ENCODE measurements at regions not wholly inside any gene's neighbourhood (a gene's known extent, or its start where the extent isn't known, plus 50 kb on each side); places are given as distances from the start of the nearest gene placed in this dataset.

GRCh38 chr16:74049027-74049426 is 247.6 kb upstream of the PSMD7 start:
- DNase-seq (ENCODE audit: low read depth, low spot score) (no peak), ATAC-seq (no peak)
- H3K27ac ChIP-seq (ENCODE audit: low read length), result no peak overlapping the region
- intact Hi-C loops (cut with micrococcal nuclease; ENCODE audit: unreplicated experiment) (no loop called here), in situ Hi-C loops (cut with HindIII; ENCODE audit: low pct_unique_long_range_greater_than_20kb, low sequenced_read_pairs) (no loop called here)
- ChIA-PET CTCF (no interaction called here), POLR2A (no interaction called here)
- H3K4me1 ChIP-seq (ENCODE audit: control insufficient read depth, insufficient read depth, low read length), result no peaks in the 10 kb centered on the region
- H3K36me3 ChIP-seq (ENCODE audit: control insufficient read depth, insufficient read depth, low read length), result no peaks in the 10 kb centered on the region
- no peak for TF ChIP-seq SIN3A (IDR thresholded peaks at IDR 0.05; ENCODE audit: borderline replicate concordance, insufficient read depth, low read depth, low read length)
- TF ChIP-seq, protein P1, sequence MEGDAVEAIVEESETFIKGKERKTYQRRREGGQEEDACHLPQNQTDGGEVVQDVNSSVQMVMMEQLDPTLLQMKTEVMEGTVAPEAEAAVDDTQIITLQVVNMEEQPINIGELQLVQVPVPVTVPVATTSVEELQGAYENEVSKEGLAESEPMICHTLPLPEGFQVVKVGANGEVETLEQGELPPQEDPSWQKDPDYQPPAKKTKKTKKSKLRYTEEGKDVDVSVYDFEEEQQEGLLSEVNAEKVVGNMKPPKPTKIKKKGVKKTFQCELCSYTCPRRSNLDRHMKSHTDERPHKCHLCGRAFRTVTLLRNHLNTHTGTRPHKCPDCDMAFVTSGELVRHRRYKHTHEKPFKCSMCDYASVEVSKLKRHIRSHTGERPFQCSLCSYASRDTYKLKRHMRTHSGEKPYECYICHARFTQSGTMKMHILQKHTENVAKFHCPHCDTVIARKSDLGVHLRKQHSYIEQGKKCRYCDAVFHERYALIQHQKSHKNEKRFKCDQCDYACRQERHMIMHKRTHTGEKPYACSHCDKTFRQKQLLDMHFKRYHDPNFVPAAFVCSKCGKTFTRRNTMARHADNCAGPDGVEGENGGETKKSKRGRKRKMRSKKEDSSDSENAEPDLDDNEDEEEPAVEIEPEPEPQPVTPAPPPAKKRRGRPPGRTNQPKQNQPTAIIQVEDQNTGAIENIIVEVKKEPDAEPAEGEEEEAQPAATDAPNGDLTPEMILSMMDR (IDR thresholded peaks at IDR 0.05), result no peak
- no peaks in the 10 kb centered on the region for H3K9me3 ChIP-seq (ENCODE audit: control insufficient read depth, insufficient read depth, low read depth, low read length)
- H3K27me3 ChIP-seq (ENCODE audit: control insufficient read depth, insufficient read depth, low read length), result no peaks in the 10 kb centered on the region
- no peak overlapping the region for H3K4me3 ChIP-seq (ENCODE audit: low read depth in 2 of 2, low read length in 2 of 2)
- BruUV-seq (replicated peaks), result no TSS peak

GRCh38 chr16:74046524-74046923 is 250.1 kb upstream of the PSMD7 start:
- in situ Hi-C loops (cut with HindIII; ENCODE audit: low pct_unique_long_range_greater_than_20kb, low sequenced_read_pairs) (no loop called here), intact Hi-C loops (cut with micrococcal nuclease; ENCODE audit: unreplicated experiment) (no loop called here)
- Histone ChIP-seq H3K4me1 (ENCODE audit: control insufficient read depth, insufficient read depth, low read length) (no peaks in the 10 kb centered on the region), H3K36me3 (ENCODE audit: control insufficient read depth, insufficient read depth, low read length) (no peaks in the 10 kb centered on the region), H3K27ac (ENCODE audit: low read length) (no peak overlapping the region), H3K27me3 (ENCODE audit: control insufficient read depth, insufficient read depth, low read length) (no peaks in the 10 kb centered on the region), H3K9me3 (ENCODE audit: control insufficient read depth, insufficient read depth, low read depth, low read length) (no peaks in the 10 kb centered on the region), H3K4me3 (ENCODE audit: low read depth in 2 of 2, low read length in 2 of 2) (no peak overlapping the region)
- DNase-seq (ENCODE audit: low read depth, low spot score) (no peak), ATAC-seq (no peak)
- ChIA-PET POLR2A (no interaction called here), CTCF (interaction anchor here (0.6 kb wide), 1 partner anchor 1819 kb away, joined by 3 read pairs; no protein-coding TSS in a partner anchor)
- BruUV-seq (replicated peaks), result no TSS peak
- TF ChIP-seq POLR2AphosphoS5 (IDR thresholded peaks at IDR 0.05; ENCODE audit: low read depth, low read length) (no peak), REST (IDR thresholded peaks at IDR 0.05; ENCODE audit: insufficient read depth in 1 of 2, low read depth in 2 of 2, low read length in 1 of 2) (no peak), TCF7L2 (IDR thresholded peaks at IDR 0.05; ENCODE audit: low read depth, low read length) (no peak), SIN3A (IDR thresholded peaks at IDR 0.05; ENCODE audit: borderline replicate concordance, insufficient read depth, low read depth, low read length) (no peak)
- TF ChIP-seq, protein P1 (IDR thresholded peaks at IDR 0.05), result no peak

DNA sequence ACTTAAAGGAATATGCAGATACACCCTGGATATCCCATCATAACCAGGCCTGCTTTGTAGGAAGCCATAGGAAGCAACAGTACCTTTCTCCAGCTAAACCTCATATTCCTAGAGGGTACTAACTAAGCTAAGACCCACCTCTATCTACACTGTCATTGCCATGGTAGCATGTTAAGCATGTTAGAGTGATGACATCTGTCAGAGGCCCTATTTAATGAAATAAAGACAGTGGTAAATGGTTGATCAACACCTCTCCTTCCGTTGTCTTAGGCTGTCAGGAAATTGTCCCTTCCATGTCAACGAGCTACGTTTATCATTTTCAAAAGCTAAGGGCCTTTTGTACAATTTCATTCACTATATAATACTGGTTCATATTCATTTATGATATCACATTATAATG is 251.1 kb upstream of the PSMD7 start:
- H3K9me3 ChIP-seq (ENCODE audit: control insufficient read depth, insufficient read depth, low read depth, low read length), result no peaks in the 10 kb centered on the region
- no peak for ATAC-seq
- in situ Hi-C loops (cut with HindIII; ENCODE audit: low pct_unique_long_range_greater_than_20kb, low sequenced_read_pairs) (no loop called here), intact Hi-C loops (cut with micrococcal nuclease; ENCODE audit: unreplicated experiment) (no loop called here)
- H3K36me3 ChIP-seq (ENCODE audit: control insufficient read depth, insufficient read depth, low read length), result no peaks in the 10 kb centered on the region
- no peaks in the 10 kb centered on the region for H3K4me1 ChIP-seq (ENCODE audit: control insufficient read depth, insufficient read depth, low read length)
- no peak for DNase-seq (ENCODE audit: low read depth, low spot score)
- POLR2A ChIA-PET, result no interaction called here
- H3K27ac ChIP-seq (ENCODE audit: low read length), result no peak overlapping the region
- no peaks in the 10 kb centered on the region for H3K27me3 ChIP-seq (ENCODE audit: control insufficient read depth, insufficient read depth, low read length)
- H3K4me3 ChIP-seq (ENCODE audit: low read depth in 2 of 2, low read length in 2 of 2), result no peak overlapping the region
- BruUV-seq (replicated peaks), result no TSS peak
- CTCF ChIA-PET, result no interaction called here
- TF ChIP-seq REST (IDR thresholded peaks at IDR 0.05; ENCODE audit: insufficient read depth in 1 of 2, low read depth in 2 of 2, low read length in 1 of 2), result no peak
- no peak for TF ChIP-seq TCF7L2 (IDR thresholded peaks at IDR 0.05; ENCODE audit: low read depth, low read length)
- TF ChIP-seq POLR2AphosphoS5 (IDR thresholded peaks at IDR 0.05; ENCODE audit: low read depth, low read length), result no peak

Measured in Panc1 (cell line).